GM23248 (cell line): ENCODE measurements at regions not wholly inside any gene's neighbourhood (a gene's known extent, or its start where the extent isn't known, plus 50 kb on each side); places are given as distances from the start of the nearest gene placed in this dataset.

Experiments
- EZH2 ChIP-seq: fragments of 200-600 bp; sonication (generic); IDR thresholded peaks from 2 replicates; pipeline ENCODE4 v1.6.1; 2018; ENCODE audit warnings: antibody characterized with exemption, mild to moderate bottlenecking; ENCODE audit not compliant: insufficient read depth, poor library complexity, severe bottlenecking
- EZH2phosphoT487 ChIP-seq: fragments of 200-600 bp; sonication (generic); IDR thresholded peaks from 2 replicates; pipeline ENCODE4 v1.6.1; 2018; ENCODE audit warnings: antibody characterized with exemption, moderate library complexity, mild to moderate bottlenecking, low read depth; ENCODE audit not compliant: insufficient read depth

- TF ChIP-seq EZH2, result no peak
- no peak for TF ChIP-seq EZH2phosphoT487
These were observed 503.2 kb downstream of the MFSD1 start for GRCh38 chr3:159305017-159305416.
